NCI-H69 (cell line): ENCODE measurements at regions not wholly inside any gene's neighbourhood (a gene's known extent, or its start where the extent isn't known, plus 50 kb on each side); places are given as distances from the start of the nearest gene placed in this dataset.

Experiments
- DNase-seq: peaks from one replicate; lab custom pipeline; 2025; lab: John Stamatoyannopoulos, UW

DNA sequence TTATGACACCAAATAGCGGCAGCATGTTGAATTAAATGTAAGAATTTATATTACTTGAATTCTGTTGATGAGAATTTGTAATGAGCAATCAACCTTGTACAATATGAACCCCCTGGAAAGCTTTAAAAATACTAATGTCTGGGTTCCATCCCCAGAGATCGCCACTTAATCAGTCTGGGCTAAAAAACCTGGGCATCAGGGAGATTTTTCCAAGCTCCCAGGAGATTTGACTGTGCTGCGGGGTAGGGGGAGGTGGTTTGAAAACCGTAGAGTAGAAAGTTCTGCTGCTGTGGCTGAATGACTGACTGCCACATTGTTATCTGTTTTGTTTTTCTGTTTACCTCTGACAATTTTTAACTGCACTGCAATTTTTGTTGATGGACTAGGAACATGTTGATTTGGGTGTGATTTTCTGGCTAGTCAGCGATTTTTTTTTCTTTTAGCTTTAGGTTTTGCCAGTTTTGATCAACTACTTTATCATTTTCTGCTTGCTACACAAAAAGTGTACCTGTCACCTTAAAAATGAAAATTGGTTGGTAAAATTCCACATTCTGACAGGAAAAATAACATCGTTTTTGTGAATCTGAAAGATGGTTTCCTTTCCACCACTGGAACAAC lies 79.3 kb downstream of the PCTP start:
- DNase-seq: peak; percentile 86

- peak; percentile 96 for DNase-seq
These were observed 80.0 kb downstream of the PCTP start for GRCh38 chr17:55830699-55831471.

DNA sequence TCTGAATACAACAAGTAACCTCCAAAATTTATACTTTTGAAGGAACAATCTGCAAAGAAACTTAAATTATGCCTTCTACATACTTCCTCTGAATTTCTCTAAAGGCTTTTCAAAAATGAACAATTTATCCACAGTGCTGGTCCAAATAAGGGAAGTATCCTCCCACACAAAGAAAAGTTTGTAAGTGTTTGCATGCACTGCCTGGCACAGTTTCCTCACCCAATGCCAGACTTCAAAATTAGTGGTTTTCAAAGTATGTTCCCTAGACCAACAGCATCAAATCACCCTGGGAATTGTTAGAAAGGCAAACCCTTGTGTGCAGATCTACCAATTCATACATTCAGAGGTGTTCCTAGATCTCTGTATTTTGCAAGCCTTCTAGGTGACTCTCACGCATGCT lies 82.5 kb downstream of the PCTP start:
- DNase-seq: no peak

DNA sequence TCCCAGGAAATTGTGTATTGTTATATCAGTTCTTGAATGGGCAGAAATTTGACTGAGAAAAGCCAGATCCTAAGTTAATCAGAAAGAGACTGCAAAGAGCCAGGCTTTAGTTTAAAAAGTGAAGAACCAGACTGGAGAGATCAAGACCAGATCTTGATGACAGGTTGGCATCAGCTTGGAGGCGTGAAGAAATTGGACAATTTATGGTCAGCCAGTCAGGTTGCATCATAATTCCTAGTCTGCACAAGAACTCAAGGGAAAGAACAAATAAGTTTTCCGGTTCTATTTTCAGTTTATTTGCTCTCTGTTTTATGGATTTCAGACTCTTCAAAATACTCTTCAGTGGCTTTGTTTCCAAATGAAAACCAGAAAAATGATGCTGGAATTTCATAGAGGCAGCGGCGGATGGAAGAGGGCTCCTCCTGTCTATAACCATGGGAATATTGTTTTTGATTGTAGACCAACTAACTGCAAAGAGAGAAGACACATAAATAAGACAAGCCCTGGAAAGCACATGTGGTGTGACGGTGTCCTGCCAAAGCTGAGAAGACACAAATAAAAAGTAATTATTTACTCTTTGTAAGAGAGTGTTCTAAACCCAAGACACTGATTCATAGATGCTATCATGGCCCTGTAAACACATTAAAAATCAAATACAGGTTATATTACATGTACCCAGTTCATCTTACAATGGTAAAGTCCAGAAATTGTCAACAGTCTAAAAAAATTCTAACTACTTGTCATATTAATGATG lies 91.7 kb downstream of the PCTP start:
- no peak for DNase-seq

- DNase-seq: no peak
These were observed 92.9 kb downstream of the PCTP start for GRCh38 chr17:55843785-55844184.

GRCh38 chr17:55845385-55845784 lies 94.5 kb downstream of the PCTP start:
- no peak for DNase-seq

- DNase-seq: no peak
These were observed 95.9 kb downstream of the PCTP start for GRCh38 chr17:55846745-55847144.

- DNase-seq: peak; percentile 49
These were observed 101.9 kb downstream of the PCTP start for GRCh38 chr17:55852734-55853133.

- no peak for DNase-seq
These were observed 108.5 kb downstream of the PCTP start for GRCh38 chr17:55859301-55859795.

DNA sequence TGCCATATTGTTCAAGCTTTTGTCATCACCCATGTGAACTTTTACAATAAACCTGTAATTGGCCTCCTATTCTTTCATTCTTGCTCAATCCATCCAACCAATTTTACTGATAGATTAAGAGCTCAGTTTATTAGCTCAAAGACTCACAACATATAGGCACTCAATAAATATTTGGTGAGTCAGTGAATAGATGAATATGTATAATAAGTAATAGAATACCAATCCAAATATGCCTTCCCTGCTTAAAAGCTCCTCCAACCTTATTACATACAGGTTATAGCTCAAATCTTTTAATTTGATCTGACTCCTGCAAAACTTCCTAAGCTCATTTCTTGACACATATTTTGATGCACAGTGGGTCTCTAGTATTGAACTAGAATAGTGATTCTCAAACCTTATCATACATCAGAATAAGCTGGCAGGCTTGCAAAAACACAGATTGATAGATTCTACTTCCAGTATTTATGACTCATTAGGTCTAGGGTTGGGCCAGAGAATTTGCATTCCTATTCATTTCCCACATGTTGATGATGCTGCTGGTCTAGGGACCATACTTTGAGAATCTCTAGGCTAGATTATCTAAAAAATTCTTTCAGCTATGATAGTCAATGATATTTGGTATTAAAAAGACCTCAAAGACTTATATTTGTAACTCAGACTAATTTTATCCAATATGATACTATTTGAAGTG lies 114.4 kb downstream of the PCTP start:
- DNase-seq: no peak

- no peak for DNase-seq
These were observed 119.2 kb downstream of the PCTP start for GRCh38 chr17:55870044-55870443.

DNA sequence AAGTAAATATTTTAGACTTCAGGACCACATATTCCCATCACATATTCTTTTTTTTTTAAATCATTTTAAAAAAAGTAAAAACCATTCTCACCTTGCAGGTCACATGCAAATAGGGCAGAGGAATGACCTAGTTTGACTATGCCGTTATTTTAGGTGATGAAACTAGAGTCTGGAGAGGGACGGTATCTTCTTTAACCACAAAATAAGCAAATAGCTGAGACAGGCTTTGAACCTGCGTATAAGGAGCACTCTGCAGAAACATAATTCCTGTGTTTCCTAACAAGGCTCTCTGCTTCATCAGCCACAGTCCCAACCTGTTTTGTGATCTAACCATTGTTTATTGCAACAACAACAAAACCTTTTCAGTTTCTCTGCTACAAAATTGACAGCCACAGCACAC lies 121.5 kb downstream of the PCTP start:
- no peak for DNase-seq

DNA sequence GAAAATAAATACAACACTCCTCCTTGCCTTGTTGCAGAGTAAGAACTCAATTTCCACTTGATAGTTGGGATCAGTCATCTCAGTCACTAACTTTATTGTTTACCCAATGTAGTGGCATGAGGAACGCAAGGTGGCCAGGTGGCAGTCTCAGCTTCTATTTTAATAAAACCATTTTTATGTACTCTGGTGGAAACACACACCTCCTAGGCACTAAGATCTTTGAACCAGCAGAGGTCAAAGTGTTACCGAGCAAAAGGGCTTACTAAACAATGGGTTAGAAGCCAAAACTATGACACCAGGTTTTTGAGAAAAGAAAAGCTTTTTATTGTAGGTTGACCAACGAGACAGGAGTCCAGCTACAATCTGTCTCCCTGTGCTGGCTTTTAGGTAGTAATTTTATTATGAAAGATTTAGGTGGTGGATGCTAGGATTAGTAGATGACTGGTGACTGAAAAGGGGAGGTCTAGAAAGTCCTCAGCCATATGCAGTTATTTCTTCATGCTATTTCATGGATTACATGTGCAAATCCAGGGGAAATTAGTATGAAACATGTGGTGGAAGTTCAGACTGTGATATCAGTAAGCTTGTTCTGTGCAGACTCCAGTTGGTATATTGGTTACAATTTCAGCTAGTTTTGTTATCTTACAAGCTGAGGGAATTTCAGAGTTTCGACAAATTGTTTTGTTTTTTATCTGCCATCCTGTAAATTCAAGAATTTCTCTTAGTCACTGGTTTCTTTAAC lies 122.3 kb downstream of the PCTP start:
- DNase-seq: no peak

- DNase-seq: no peak
These were observed 132.3 kb downstream of the PCTP start for GRCh38 chr17:55883149-55883548.

- no peak for DNase-seq
These were observed 136.7 kb downstream of the PCTP start for GRCh38 chr17:55887531-55887930.

DNA sequence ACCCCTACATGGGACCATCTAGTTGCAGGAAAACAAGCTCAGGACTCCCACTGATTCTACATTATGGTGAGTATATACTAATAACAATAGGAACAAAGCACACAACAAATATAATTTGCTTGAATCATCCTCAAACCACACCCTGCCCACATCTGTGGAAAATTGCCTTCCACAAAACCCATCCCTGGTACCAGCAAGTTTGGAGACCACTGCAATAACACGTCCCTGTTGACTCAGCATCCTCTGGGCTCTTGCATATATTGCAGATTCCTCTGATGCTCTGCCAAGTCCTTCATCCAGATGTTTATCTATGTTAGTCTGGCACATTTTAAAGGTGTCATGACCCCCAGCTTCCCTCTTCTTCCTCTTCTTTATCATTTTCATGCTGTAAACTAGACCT lies 138.4 kb downstream of the PCTP start:
- no peak for DNase-seq

GRCh38 chr17:55895112-55895759 lies 144.4 kb downstream of the PCTP start:
- DNase-seq: no peak

DNA sequence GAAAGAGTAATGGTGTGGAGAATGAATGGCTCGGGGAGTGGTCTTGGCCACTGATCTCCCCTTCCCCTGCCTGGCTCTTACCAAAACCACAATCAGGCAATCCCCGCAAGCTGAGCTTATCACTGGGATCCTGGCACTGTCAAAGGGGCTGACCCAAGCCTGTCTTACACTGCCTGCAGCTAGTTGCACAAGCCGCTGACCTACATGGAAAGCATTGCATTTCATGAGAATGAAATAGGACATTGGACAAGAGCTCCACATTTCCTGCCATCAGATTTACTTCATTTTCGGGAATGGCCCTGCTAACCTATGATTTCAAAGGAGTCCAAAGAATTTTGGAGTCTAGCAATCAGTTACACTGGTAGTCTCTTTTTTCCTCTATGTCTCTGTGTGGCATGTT lies 146.4 kb downstream of the PCTP start:
- no peak for DNase-seq

GRCh38 chr17:55898195-55898594 lies 147.3 kb downstream of the PCTP start:
- DNase-seq: no peak

DNA sequence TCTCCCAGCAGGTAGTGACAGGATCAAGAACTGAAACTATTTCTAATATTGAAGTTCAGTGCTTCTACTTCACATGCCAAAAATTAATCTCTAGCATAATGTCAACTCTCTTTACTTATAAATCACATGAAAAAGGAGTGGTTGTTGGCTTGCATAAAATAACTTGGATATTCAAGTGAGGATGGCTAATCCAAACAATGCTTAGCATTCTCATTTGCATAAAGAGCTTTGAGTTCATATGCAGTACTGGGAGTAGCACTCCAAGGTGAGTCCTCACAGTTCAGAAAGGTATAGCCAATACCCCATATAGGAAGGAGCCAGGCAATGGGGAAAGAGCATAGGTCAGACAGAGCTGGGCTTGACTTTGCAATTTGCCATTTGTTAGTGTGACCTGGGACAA lies 149.3 kb downstream of the PCTP start:
- DNase-seq: no peak

- DNase-seq: peak; percentile 70
These were observed 152.3 kb downstream of the PCTP start for GRCh38 chr17:55903028-55903690.
